ENCODE measurements at regions not wholly inside any gene's neighbourhood (a gene's known extent, or its start where the extent isn't known, plus 50 kb on each side); places are given as distances from the start of the nearest gene placed in this dataset.

DNA sequence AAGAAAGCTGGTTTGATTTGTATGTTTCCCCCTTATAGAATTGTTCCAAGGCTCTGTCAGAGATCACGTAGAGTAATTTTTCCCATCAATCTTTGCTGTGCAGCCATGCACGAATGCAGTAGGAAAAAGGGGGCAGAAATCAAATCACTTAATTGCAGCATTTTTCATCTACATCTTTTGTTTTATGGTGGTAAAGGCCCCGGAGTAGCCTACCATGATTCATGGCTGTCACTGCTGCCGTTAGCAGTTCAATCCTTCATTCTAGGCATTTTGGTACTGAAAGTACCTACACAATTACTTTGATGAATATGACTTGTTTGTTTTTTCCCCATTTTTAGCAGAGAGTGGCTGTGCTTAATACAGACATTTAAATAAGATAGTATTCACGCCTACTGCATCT, 631.9 kb upstream of the MMS22L start:
- TF ChIP-seq CTCF (IDR thresholded peaks at IDR 0.05; ENCODE audit: insufficient read depth, low read length) (no peak), POLR2AphosphoS5 (IDR thresholded peaks at IDR 0.05; ENCODE audit: low read depth) (no peak)

Data from HL-60 (cell line).